Tibial nerve (tissue), 3 donors: ENCODE measurements at regions not wholly inside any gene's neighbourhood (a gene's known extent, or its start where the extent isn't known, plus 50 kb on each side); places are given as distances from the start of the nearest gene placed in this dataset.

Source experiments
- CTCF ChIP-seq, 5 experiments: fragments of 200-600 bp in 3 of 5; fragments of 450-650 bp in 2 of 5; sonication (generic) in 3 of 5; IDR thresholded peaks; one replicate each; pipeline ENCODE4 v1.5.1; 2016 to 2019; ENCODE audit warnings: antibody characterized with exemption in 5 of 5, mild to moderate bottlenecking in 3 of 5, moderate library complexity in 2 of 5
- POLR2A ChIP-seq, 2 donors: fragments of 450-650 bp; IDR thresholded peaks; one replicate each; pipeline ENCODE4 v1.6.1; 2017; ENCODE audit warnings: antibody characterized with exemption in 2 of 2, mild to moderate bottlenecking in 2 of 2, moderate library complexity in 2 of 2

GRCh38 chr22:33109514-33110430, 51.6 kb upstream of the SYN3 start:
- TF ChIP-seq CTCF (IDR thresholded peaks at IDR 0.05) (no peak), POLR2A (IDR thresholded peaks at IDR 0.05) (no peak)
